GM18909 (cell line): ENCODE measurements at regions not wholly inside any gene's neighbourhood (a gene's known extent, or its start where the extent isn't known, plus 50 kb on each side); places are given as distances from the start of the nearest gene placed in this dataset.
A peak's percentile ranks its signal among the peaks of the same experiment; 100 is the strongest.
"Not testable (repeated sequence)": the region's sequence is repeated elsewhere in the genome, so short reads cannot be mapped to it uniquely, and the experiment has no call there.

Experiments
- ATAC-seq: cut with Tn5 transposase; IDR thresholded peaks from one replicate; pipeline ENCODE4 v1.9.1; 2021; ENCODE audit warnings: mild to moderate bottlenecking; ENCODE audit not compliant: unreplicated experiment, poor library complexity

- no peak for ATAC-seq
Measured at GRCh38 chr3:24545887-24546286, 51.2 kb upstream of the THRB start.

GRCh38 chr3:24548278-24548677 is 53.6 kb upstream of the THRB start:
- no peak for ATAC-seq

GRCh38 chr3:24550588-24550987 is 55.9 kb upstream of the THRB start:
- ATAC-seq = no peak

DNA sequence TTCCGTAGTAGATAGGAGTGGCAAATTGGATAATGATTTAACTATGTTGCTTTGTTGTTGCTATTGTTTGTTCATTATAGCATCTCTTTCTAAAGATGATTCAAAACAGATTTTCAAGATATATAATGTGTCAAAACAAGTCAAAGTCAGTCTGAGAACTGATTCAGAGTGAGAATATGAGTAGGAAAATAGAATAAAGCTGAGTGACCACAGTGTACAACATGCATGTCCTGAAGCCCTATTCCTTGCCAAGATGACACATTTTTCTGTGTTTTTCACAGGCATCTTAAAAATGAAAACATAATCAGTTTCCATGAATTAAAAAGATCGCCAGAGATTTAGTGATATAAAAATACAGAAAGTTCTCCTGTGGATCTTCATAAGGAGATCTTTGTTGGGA is 57.0 kb upstream of the THRB start:
- no peak for ATAC-seq

GRCh38 chr3:24562895-24563294 is 68.2 kb upstream of the THRB start:
- peak; percentile 71 for ATAC-seq

GRCh38 chr3:24565053-24565452 is 70.4 kb upstream of the THRB start:
- ATAC-seq = no peak

- no peak for ATAC-seq
Measured at GRCh38 chr3:24565656-24566055, 71.0 kb upstream of the THRB start.

- ATAC-seq = no peak
Measured at GRCh38 chr3:24566927-24567326, 72.3 kb upstream of the THRB start.

DNA sequence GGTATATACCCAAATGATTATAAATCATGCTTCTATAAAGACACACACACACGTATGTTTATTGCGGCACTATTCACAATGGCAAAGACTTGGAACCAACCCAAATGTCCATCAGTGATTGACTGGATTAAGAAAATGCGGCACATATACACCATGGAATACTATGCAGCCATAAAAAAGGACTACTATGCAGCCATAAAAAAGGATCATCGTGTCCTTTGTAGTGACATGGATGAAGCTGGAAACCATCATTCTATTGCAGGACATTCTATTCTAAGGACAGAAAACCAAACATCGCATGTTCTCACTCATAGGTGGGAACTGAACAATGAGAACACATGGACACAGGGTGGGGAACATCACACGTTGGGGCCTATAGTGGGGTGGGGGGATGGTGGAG is 77.8 kb upstream of the THRB start:
- not testable (repeated sequence) for ATAC-seq

- no peak for ATAC-seq
Measured at GRCh38 chr3:24573576-24573975, 78.9 kb upstream of the THRB start.

DNA sequence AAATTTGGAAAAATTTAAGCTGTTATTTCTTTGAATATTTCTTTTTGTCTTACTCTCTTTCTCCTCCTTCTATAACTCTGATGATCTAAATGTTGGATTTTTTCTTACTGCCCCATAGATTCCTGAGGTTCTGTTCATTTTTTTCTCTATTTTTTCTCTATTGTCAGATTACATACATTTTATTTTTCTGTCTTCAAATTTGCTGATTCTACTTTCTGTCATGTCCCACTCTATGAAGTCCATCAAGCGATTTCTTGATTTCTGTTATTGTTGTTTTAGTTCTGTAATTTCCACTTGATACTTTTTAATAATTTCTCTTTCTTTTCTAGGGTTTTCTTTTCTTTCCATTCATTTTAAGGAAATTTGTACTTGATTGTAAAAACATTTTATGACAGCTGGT is 83.7 kb upstream of the THRB start:
- ATAC-seq = no peak

GRCh38 chr3:24578951-24579421 is 84.3 kb upstream of the THRB start:
- ATAC-seq = no peak

DNA sequence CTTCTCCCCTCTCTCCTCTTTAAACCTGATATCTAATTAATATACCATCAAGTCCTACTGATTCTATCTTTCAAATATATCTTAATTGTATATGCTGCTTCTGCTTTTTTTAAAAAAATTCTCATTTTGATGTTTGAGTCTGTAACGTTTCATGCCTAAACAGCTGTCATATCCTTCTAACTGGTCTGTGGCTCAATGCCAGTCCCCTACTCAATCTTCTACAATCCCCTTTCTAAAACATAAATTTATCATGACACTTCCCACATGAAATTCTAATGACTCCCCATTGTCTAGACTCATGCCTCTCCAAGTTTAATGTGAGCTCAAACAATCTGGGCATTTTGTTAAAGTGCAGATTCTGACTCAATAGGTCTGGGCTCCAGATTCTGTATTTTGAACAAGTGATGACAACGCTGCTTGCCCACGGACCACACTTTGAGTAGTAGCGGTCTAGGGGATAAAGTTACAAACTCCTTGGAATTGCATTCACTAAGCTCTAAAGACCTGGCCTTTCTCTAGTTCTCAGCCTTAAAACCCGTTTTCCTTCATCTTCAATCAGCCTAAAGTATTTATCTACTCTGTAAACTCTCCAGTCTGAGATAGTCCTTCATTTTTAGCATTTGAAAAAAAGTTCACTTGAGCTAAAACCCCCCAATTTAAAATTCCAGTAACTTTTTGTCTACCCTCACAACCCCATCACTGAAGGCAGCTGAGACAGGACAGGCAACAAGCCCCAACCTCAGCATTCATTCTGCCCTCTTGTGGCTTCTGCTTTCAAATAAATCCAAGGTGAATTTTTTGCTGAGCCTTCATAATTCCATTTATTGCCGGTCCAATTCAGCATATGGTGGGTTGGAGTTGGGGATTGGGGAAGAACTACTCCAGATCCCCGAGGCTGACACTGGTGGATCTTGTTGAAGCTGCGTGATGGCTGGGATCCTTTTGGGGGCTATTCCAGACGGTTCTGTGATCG is 88.1 kb upstream of the THRB start:
- ATAC-seq = no peak

GRCh38 chr3:24586920-24587319 is 92.3 kb upstream of the THRB start:
- no peak for ATAC-seq

DNA sequence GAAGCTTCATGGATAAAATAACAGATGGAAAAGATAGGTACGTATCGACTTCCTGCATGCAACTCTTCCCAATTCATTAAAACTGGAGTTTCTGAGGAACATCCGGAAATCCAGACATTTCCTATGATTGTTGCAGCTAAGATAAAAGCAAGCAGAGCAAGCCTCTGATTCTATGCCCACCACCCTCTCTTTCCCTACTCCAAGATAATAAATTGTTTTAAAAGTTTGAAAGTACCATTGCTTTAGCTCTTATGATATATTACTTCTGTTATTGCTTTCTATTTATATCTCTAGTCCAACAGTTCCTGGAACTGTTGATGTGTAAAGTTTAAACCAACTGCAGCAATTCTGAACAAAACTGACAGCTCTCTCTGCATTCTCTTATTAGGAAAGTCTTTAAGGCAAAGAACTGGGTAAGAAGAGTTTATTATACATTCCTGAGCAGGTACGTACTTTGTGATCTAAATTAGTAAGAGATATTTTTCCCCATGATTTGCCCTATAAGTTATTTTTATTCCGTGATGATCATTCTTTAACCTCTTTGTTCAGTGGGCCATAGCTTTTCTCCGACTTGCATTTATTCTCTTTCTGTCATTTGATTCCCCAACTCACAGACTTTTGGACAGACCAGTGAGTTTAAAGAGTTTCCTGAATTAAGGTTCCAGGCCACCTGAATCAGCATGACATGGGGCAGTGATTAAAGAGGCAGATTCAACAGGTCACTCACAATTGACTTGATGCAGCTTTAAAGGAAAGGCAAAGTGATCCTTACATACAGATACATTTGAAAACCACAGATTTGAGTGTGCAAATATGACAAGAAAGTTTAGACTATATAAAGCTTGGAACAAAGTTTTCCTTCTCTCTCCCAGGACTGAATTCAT is 94.2 kb upstream of the THRB start:
- no peak for ATAC-seq

GRCh38 chr3:24589513-24589851 is 94.8 kb upstream of the THRB start:
- no peak for ATAC-seq

GRCh38 chr3:24589931-24590880 is 95.6 kb upstream of the THRB start:
- ATAC-seq = no peak

DNA sequence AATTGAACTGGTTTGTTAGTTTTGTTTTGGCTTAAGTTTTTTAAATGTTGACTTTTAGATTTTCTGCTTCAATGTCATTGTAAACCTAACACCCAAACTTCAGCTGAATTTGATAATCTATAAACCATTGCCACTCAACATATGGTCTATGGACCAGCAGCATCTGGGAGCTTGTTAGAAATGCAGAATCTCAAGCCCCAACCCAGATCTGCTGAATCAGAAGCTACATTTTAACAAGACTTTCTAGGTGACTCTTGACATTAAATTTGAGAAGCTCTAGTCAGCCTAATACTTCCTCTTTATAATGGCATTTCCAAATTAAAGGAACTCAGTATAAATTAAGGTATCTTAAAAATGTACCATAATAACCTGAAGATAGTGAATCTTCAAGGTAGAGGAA is 96.5 kb upstream of the THRB start:
- ATAC-seq = no peak

DNA sequence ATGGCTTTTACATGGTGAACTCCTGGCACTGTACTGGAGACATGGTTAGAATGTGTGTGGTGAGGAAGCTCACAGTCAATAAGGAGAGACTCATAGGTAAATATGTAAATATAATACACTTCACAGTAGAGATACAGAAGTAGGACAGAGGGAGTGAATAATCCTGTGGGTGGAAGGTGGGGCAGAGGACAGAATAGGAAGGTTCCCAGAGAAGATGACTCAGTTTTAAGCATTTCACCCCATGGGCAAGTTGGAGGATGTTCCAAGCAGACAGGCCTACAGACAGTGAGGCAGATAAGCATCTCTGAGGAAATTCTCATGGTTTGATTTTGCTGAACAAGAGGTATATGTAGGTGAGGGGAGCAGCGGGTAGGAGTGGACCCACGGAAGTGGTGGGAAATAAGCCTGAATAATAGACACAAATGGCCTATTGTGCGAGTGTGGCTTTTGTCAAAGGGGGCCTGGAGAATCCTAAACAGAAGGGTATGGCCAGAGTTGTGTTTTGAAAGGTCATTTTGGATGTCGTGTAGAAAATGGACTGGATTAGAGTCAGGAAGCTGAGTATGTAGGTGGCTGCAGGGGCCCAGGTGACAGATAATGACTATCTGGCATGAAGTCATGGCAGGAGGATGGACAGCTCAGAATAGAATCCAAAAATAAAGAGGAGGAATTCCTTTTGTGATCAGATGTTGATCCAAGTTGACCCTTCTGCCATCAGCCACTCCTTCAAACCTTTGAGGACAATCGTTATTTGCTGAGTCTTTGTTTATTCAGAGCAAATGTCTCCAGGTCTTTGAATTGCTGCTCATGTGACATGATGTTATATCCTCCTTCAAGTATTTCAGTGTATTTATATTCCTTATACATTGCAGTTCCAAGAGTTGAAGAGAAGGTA is 97.3 kb upstream of the THRB start:
- ATAC-seq = no peak
